Ovary (tissue), 3 donors: ENCODE measurements at regions not wholly inside any gene's neighbourhood (a gene's known extent, or its start where the extent isn't known, plus 50 kb on each side); places are given as distances from the start of the nearest gene placed in this dataset.

Source experiments
- CTCF ChIP-seq, 3 donors: fragments of 450-650 bp in 2 of 3; fragments of 200-600 bp in 1 of 3; IDR thresholded peaks; one replicate each; pipeline versions ENCODE4 v1.5.1 to v1.8.0; 2016 to 2022; ENCODE audit warnings: antibody characterized with exemption in 3 of 3, mild to moderate bottlenecking in 1 of 3
- EP300 ChIP-seq: sonication (generic); formaldehyde crosslinking; IDR thresholded peaks from one replicate; pipeline ENCODE4 v1.6.1; 2017; ENCODE audit warnings: antibody characterized with exemption
- donor health status: DM: no; HTN: no; CAD: no.

- no peak for TF ChIP-seq CTCF (IDR thresholded peaks at IDR 0.05)
- no peak for TF ChIP-seq EP300
Observed at GRCh38 chr5:107074996-107075395, 595.7 kb downstream of the EFNA5 start.
